OCI-M2 (cell line): ENCODE measurements at regions not wholly inside any gene's neighbourhood (a gene's known extent, or its start where the extent isn't known, plus 50 kb on each side); places are given as distances from the start of the nearest gene placed in this dataset.
"Not testable (repeated sequence)": the region's sequence is repeated elsewhere in the genome, so short reads cannot be mapped to it uniquely, and the experiment has no call there.

Source experiments
- DNase-seq: peaks from one replicate; lab custom pipeline; 2025; ENCODE audit not compliant: unreplicated experiment; lab: John Stamatoyannopoulos, UW

- no peak for DNase-seq
Observed at GRCh38 chr5:86337667-86338460, 279.9 kb upstream of the COX7C start.

GRCh38 chr5:86354664-86355063 lies 263.1 kb upstream of the COX7C start:
- no peak for DNase-seq

- DNase-seq = no peak
Observed at GRCh38 chr5:86360801-86361200, 256.9 kb upstream of the COX7C start.

DNA sequence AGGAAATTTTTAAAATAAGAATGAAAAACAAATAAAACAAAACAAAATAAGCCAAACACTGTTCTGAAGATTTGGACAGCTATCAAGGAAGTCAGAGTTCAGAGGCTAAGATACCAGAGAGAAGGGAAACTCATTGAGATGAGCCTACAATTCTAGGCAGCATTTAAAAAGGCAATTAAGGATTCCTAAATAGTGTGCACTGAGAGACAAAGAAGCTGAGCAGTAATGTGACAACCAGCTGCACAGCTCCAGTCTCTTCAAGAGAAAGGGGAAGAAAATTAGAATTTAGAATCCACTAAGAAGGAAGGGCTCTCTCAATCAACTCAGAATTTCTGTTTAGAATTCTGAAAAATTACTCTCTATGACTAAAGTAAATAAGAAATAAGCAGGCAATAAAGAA lies 246.7 kb upstream of the COX7C start:
- DNase-seq = no peak

DNA sequence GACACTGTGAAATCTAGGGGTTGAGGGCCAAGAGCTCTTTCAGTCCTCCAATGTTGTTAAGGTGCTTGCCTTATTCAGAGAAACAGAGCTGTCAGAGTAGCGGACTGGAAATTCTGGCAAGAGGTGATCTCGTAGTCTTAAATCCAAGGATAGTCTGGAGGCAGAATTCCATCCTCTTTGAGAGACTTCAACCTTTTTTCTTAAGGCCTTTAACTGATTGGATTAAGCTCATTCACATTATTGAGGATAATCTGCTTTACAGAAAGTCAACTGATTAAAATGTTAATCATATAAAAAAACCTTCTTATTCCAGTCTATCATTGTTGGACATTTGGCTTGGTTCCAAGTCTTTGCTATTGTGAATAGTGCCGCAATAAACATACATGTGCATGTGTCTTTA lies 243.1 kb upstream of the COX7C start:
- DNase-seq = no peak

- DNase-seq = no peak
Observed at GRCh38 chr5:86376214-86376613, 241.5 kb upstream of the COX7C start.

- DNase-seq = no peak
Observed at GRCh38 chr5:86403190-86403589, 214.6 kb upstream of the COX7C start.

GRCh38 chr5:86404256-86404655 lies 213.5 kb upstream of the COX7C start:
- DNase-seq = no peak

- no peak for DNase-seq
Observed at GRCh38 chr5:86407711-86408110, 210.0 kb upstream of the COX7C start.

DNA sequence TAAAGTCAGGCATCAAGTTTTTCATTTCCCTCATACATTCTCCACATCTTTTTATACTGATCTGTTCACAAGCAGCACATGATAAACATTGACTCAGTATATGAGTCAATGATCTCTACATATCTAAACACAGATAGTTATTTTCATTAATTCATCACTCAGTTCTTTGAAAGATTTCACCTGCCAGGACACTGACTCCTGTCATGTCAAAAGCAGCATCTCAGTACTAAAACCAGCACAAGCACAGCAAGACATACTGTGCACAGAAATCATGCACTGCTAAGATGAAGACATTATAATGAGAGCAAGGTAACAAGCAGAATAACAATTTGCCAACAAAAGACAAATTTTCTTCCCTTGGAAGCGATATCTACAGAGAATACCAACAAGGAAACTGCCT lies 206.1 kb upstream of the COX7C start:
- DNase-seq = no peak

GRCh38 chr5:86427158-86427557 lies 190.6 kb upstream of the COX7C start:
- DNase-seq = no peak

- DNase-seq = no peak
Observed at GRCh38 chr5:86439593-86440110, 178.1 kb upstream of the COX7C start.

DNA sequence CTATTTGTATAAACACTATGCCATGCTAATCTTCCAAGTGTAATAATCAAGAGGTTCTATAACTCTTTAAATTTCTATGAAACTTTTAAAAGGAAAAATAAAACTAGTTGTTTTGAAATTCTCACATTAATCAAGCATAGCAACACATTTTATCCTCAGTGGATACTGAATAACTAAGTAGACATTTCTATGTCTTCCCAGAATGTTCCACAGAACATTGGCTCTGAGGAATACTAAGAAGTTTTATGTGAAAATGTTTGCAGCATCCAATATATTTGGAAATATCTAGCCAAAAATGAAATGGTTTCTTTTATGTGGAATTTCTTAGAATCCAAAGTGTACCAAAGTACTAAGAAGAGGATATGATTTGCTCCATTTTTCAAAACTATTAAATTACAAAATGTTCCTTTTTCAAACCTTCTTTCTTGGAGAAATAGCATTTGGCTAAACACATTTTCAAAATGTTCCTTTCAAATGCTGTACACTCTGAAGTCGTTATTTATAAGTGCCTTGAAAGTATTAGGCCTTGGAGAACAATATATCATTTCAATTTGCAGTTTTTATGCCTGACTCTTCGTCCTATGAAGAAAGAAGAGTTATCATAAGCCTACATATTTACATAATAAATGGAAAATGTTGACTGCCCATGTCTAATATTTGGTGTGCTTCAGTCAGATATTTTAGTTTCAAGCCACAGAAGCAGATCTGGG lies 175.6 kb upstream of the COX7C start:
- no peak for DNase-seq

DNA sequence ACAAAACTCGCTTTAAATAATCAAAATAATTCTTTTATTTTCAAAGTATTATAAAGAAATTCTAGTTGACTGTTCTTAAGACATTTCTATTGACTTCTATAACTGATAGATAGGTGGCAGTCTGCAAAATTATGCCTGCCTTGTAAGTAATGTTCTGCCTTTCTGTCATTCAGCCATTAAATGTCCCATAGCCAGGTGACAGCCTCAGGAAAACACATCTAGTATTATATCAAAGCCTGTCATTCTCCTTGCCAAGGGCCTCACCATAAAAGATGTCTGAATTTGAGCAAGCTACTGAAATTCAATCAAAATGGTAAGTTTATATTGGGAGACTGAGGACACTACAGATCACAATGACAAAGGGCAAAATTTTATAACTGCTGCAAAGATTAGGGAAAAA lies 170.4 kb upstream of the COX7C start:
- no peak for DNase-seq

- no peak for DNase-seq
Observed at GRCh38 chr5:86452251-86452650, 165.5 kb upstream of the COX7C start.

DNA sequence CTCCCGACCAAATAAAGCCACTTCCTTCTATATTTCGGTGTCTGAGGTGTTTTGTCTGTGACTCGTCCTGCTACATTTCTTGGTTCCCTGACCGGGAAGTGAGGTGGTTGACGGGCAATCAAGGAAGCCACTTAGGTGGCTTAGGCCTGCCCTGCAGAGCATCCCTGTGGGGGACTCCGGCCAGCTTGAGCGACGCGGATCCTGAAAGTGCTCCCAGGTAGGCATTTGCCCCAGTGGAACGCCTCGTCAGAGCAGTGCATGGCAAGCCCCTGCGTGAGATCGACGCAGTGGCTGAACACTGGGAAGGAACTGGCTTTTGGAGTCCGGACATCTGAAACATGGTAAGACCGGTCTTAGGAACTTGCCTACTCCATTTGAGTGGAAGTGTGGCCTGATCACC lies 157.2 kb upstream of the COX7C start:
- no peak for DNase-seq

- DNase-seq = no peak
Observed at GRCh38 chr5:86461169-86461956, 156.4 kb upstream of the COX7C start.

DNA sequence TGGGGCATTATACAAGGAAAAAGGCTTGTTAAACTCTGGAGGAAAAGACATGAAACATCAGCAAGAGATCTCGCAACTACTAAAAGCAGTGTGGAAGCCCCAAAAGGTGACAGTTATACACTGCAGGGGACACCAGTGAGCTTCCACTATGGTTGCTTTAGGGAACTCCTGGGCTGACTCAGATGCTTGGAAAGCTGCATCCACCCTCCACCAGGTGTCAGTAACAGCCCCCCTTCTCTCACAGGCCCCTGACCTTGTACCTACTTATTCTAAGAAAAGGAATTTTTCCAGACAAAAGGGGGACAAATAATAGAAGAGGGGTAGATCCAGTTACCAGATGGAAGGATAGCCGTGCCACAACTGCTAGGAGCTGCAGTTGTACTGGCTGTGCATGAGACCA lies 154.4 kb upstream of the COX7C start:
- DNase-seq = no peak

DNA sequence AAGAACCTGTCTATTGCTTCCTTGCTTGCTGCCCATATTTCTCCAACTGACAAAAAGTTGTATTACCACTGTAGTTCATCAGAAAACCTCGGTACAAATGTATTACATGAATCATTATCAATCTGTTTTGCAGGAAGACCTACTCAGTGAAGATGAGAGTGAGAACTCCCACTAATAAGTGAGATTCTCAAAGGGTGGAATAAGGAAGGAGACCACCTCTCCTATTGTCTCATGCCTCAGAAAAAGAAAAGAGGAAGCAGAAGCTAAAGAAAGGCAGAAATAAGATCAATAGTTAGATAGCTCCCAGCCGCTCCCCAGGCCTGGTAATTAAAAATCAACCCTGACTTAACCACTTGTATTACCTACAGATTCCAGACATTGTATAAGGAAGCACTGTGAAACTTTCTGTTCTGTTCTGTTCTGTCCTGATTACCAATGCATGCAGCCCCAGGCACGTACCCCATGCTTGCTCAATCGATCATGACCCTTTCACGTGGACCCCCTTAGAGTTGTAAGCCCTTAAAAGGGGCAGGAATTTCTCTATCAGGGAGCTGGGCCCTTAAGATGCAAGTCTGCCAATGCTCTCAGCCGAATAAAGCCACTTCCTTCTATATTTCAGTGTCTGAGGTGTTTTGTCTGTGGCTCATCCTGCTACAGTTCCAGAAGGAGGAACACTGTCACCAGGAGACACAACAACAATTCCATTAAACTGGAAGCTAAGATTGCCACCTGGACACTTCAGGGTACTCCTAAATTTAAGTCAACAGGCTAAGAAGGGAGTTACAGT lies 152.5 kb upstream of the COX7C start:
- no peak for DNase-seq

- not testable (repeated sequence) for DNase-seq
Observed at GRCh38 chr5:86466721-86467120, 151.0 kb upstream of the COX7C start.

GRCh38 chr5:86482008-86482407 lies 135.7 kb upstream of the COX7C start:
- no peak for DNase-seq
